ENCODE measurements at regions not wholly inside any gene's neighbourhood (a gene's known extent, or its start where the extent isn't known, plus 50 kb on each side); places are given as distances from the start of the nearest gene placed in this dataset.
"Not testable (repeated sequence)": the region's sequence is repeated elsewhere in the genome, so short reads cannot be mapped to it uniquely, and the experiment has no call there.

GRCh38 chr5:16366491-16366890 lies 99.1 kb downstream of the ZNF622 start:
- Histone ChIP-seq H4K20me1 (no peaks in the 10 kb centered on the region), H3K36me3 (no peaks in the 10 kb centered on the region), H3K9me3 (no peaks in the 10 kb centered on the region), H3K4me2 (no peak overlapping the region), H3K9ac (no peak overlapping the region), H3K27ac (no peak overlapping the region), H3K4me3 (no peak overlapping the region), H3K4me1 (no peaks in the 10 kb centered on the region), H3K27me3 (no peaks in the 10 kb centered on the region)
- TF ChIP-seq Cebpa-rat (IDR thresholded peaks at IDR 0.05): no peak

DNA sequence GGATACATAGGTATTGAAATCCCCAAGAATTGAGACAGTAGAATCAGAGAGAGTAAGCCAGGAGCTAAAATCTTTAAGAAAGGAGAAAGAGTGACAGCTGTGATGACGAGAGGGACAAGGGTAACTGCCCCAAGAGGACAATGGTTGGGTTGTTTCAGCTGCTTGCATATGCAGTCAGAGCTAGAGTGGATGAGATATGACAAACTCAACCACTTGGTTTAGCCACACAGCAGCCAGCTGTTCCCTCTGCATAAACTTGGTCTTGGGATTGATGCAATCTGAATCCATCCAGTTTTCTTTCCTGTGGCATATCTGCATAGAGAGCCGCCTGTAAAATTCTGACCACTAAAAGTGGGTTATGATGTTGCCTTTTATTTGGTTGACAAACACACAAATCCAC lies 100.7 kb downstream of the ZNF622 start:
- Histone ChIP-seq H4K20me1 (no peaks in the 10 kb centered on the region), H3K9ac (no peak overlapping the region)

GRCh38 chr5:16353439-16353838 lies 112.2 kb downstream of the ZNF622 start:
- not testable (repeated sequence) for H3K27me3 ChIP-seq, H3K36me3 ChIP-seq, H3K27ac ChIP-seq, H4K20me1 ChIP-seq, H3K9me3 ChIP-seq, H3K4me3 ChIP-seq, H3K4me2 ChIP-seq, H3K4me1 ChIP-seq, H3K9ac ChIP-seq

More for the DNA sequence above, 100.7 kb downstream of the ZNF622 start:
- Histone ChIP-seq H3K4me1 (no peaks in the 10 kb centered on the region), H3K27ac (no peak overlapping the region), H3K4me2 (no peak overlapping the region), H3K36me3 (no peaks in the 10 kb centered on the region), H3K4me3 (no peak overlapping the region), H3K27me3 (no peaks in the 10 kb centered on the region), H3K9me3 (no peaks in the 10 kb centered on the region)
- TF ChIP-seq Cebpa-rat (IDR thresholded peaks at IDR 0.05): no peak

GRCh38 chr5:16350816-16351215 lies 114.8 kb downstream of the ZNF622 start:
- Histone ChIP-seq H3K9ac (no peak overlapping the region), H4K20me1 (no peaks in the 10 kb centered on the region), H3K27ac (no peak overlapping the region), H3K4me2 (no peak overlapping the region), H3K9me3 (peaks cover 3% of the 10 kb centered on the region), H3K4me1 (no peaks in the 10 kb centered on the region), H3K36me3 (no peaks in the 10 kb centered on the region), H3K27me3 (no peaks in the 10 kb centered on the region), H3K4me3 (no peak overlapping the region)
- no peak for TF ChIP-seq Cebpa-rat (IDR thresholded peaks at IDR 0.05)

DNA sequence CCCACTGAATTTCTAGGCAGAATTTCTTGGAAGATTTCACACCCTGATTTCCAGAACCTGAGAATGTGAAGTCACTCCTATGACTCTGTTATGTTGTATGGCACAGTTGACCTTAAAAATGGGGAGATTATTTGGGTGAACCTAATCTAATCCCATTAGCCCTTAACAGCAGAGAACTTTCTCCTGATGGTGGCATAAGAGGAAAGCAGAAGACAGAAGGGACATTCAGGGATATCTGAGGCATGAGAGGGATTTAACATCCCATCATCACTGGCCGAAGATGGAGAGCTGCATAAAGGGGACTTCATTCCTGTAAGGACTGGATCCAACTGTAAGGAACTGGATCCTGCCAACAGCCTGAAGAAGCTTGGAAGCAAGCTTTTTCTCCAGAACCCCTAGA lies 119.2 kb downstream of the ZNF622 start:
- no peaks in the 10 kb centered on the region for H3K4me1 ChIP-seq
- H3K9me3 ChIP-seq: no peaks in the 10 kb centered on the region
- no peak for TF ChIP-seq Cebpa-rat (IDR thresholded peaks at IDR 0.05)

GRCh38 chr5:16345454-16345853 lies 120.1 kb downstream of the ZNF622 start:
- Histone ChIP-seq H4K20me1 (no peaks in the 10 kb centered on the region), H3K27ac (no peak overlapping the region), H3K36me3 (no peaks in the 10 kb centered on the region), H3K4me2 (no peak overlapping the region), H3K9ac (no peak overlapping the region), H3K4me1 (no peaks in the 10 kb centered on the region), H3K4me3 (no peak overlapping the region), H3K9me3 (no peaks in the 10 kb centered on the region), H3K27me3 (no peaks in the 10 kb centered on the region)
- no peak for TF ChIP-seq Cebpa-rat (IDR thresholded peaks at IDR 0.05)

More for the DNA sequence above, 119.2 kb downstream of the ZNF622 start:
- Histone ChIP-seq H3K4me2 (no peak overlapping the region), H3K27me3 (no peaks in the 10 kb centered on the region), H3K4me3 (no peak overlapping the region), H3K9ac (no peak overlapping the region), H3K36me3 (no peaks in the 10 kb centered on the region), H4K20me1 (no peaks in the 10 kb centered on the region), H3K27ac (no peak overlapping the region)

- no peak overlapping the region for H3K4me3 ChIP-seq
- no peaks in the 10 kb centered on the region for H3K27me3 ChIP-seq
- no peak overlapping the region for H3K9ac ChIP-seq
- H3K9me3 ChIP-seq: no peaks in the 10 kb centered on the region
- H4K20me1 ChIP-seq: no peaks in the 10 kb centered on the region
- H3K27ac ChIP-seq: no peak overlapping the region
- no peak overlapping the region for H3K4me2 ChIP-seq
- H3K36me3 ChIP-seq: no peaks in the 10 kb centered on the region
- H3K4me1 ChIP-seq: peaks cover 4% of the 10 kb centered on the region; the same call in 1 of the 2 replicates
- no peak for TF ChIP-seq Cebpa-rat (IDR thresholded peaks at IDR 0.05)
These were observed 139.5 kb downstream of the ZNF622 start for GRCh38 chr5:16326137-16326536.

- no peaks in the 10 kb centered on the region for H4K20me1 ChIP-seq
These were observed 141.7 kb upstream of the MARCHF11 start for GRCh38 chr5:16321284-16321683.

DNA sequence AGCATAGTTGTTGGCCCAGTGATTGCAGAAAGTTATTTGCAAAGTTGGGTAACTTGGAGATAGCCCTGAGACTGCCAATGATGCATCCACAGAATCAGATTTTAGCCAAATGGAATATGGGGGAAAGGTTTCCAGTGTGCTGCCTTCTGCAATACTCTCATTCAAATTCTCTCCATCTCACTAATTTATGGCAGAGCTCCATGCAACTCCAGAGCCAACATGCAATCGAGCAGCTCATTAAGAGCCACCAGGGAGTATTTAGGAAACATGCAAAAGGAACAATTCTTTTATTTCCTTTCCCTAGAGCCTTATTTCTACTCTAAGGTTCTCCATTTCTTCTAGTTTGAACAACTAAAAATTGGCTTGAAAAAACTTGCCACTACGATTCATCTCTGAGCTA lies 135.9 kb upstream of the MARCHF11 start:
- H3K27ac ChIP-seq: no peak overlapping the region
- H3K9ac ChIP-seq: no peak overlapping the region
- no peaks in the 10 kb centered on the region for H3K4me1 ChIP-seq
- H3K4me2 ChIP-seq: no peak overlapping the region
- no peaks in the 10 kb centered on the region for H3K27me3 ChIP-seq
- H3K36me3 ChIP-seq: no peaks in the 10 kb centered on the region
- H4K20me1 ChIP-seq: no peaks in the 10 kb centered on the region
- H3K9me3 ChIP-seq: no peaks in the 10 kb centered on the region
- H3K4me3 ChIP-seq: no peak overlapping the region
- TF ChIP-seq Cebpa-rat (IDR thresholded peaks at IDR 0.05): no peak

More at GRCh38 chr5:16321284-16321683, 141.7 kb upstream of the MARCHF11 start:
- no peaks in the 10 kb centered on the region for H3K9me3 ChIP-seq
- H3K36me3 ChIP-seq: no peaks in the 10 kb centered on the region
- H3K4me2 ChIP-seq: peak overlapping the region; percentile 34
- TF ChIP-seq Cebpa-rat (IDR thresholded peaks at IDR 0.05): no peak
- no peak overlapping the region for H3K4me3 ChIP-seq
- H3K9ac ChIP-seq: no peak overlapping the region
- H3K27ac ChIP-seq: no peak overlapping the region
- peaks cover 4% of the 10 kb centered on the region; the same call in 1 of the 2 replicates for H3K4me1 ChIP-seq
- no peaks in the 10 kb centered on the region for H3K27me3 ChIP-seq

DNA sequence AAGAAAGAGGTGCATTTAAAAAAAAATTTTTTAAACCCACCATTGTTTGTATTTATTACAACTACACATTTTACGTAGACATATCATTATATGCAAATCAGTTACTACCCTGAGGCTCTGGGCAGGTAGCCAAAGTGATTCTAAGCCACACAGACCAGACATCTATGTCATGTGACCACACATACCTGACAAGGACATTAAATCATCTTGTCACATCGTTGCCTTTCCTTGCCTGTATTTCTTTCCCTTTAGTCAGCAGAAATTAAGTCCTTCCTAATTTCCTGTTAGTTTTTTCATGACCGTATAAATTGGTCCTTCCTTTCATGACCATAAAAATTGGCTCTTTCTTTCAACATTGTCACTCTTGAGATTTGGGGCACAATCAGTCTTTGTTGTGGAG lies 134.2 kb upstream of the MARCHF11 start:
- no peaks in the 10 kb centered on the region for H3K27me3 ChIP-seq
- no peaks in the 10 kb centered on the region for H3K9me3 ChIP-seq
- no peaks in the 10 kb centered on the region for H3K36me3 ChIP-seq
- no peak overlapping the region for H3K9ac ChIP-seq
- no peak overlapping the region for H3K27ac ChIP-seq
- no peak for TF ChIP-seq Cebpa-rat (IDR thresholded peaks at IDR 0.05)
- H3K4me2 ChIP-seq: no peak overlapping the region
- H4K20me1 ChIP-seq: no peaks in the 10 kb centered on the region
- no peak overlapping the region for H3K4me3 ChIP-seq
- H3K4me1 ChIP-seq: no peaks in the 10 kb centered on the region

- TF ChIP-seq Cebpa-rat (IDR thresholded peaks at IDR 0.05): no peak
- no peaks in the 10 kb centered on the region for H3K36me3 ChIP-seq
- H3K4me1 ChIP-seq: no peaks in the 10 kb centered on the region
- H3K27me3 ChIP-seq: no peaks in the 10 kb centered on the region
- H3K4me2 ChIP-seq: no peak overlapping the region
- no peaks in the 10 kb centered on the region for H3K9me3 ChIP-seq
- H3K27ac ChIP-seq: no peak overlapping the region
- H3K9ac ChIP-seq: no peak overlapping the region
- no peak overlapping the region for H3K4me3 ChIP-seq
- H4K20me1 ChIP-seq: no peaks in the 10 kb centered on the region
These were observed 133.2 kb upstream of the MARCHF11 start for GRCh38 chr5:16312785-16313184.
